HL-60 (cell line): ENCODE measurements at regions not wholly inside any gene's neighbourhood (a gene's known extent, or its start where the extent isn't known, plus 50 kb on each side); places are given as distances from the start of the nearest gene placed in this dataset.

ENCODE experiments used
- DNase-seq, 2 experiments: peaks; one replicate each; pipeline ENCODE4 v3.0.0-alpha.2; 2010 to 2020; ENCODE audit warnings: low read depth in 1 of 2, low spot score in 1 of 2
- H3K27ac ChIP-seq: fragments of 250-450 bp; sonication (Bioruptor Pico); replicated peaks from 2 replicates; pipeline ENCODE4 v1.5.1; 2020; ENCODE audit warnings: mild to moderate bottlenecking, moderate library complexity
- H3K27me3 ChIP-seq: fragments of 250-450 bp; sonication (Bioruptor Pico); 2 replicates; pipeline ENCODE4 v1.5.1; 2021; ENCODE audit warnings: mild to moderate bottlenecking, moderate library complexity; ENCODE audit not compliant: insufficient read depth, poor library complexity, severe bottlenecking
- H3K4me3 ChIP-seq: replicated peaks from 2 replicates; pipeline ENCODE4 v1.5.1; 2011; ENCODE audit warnings: mild to moderate bottlenecking, control low read depth, low read length; ENCODE audit not compliant: insufficient read depth
- GABPA ChIP-seq: IDR thresholded peaks from 2 replicates; pipeline ENCODE4 v1.6.1; 2012; ENCODE audit warnings: low read depth
- POLR2AphosphoS5 ChIP-seq: IDR thresholded peaks from 2 replicates; pipeline ENCODE4 v1.6.1; 2012; ENCODE audit warnings: low read depth
- SPI1 ChIP-seq: IDR thresholded peaks from 2 replicates; pipeline ENCODE4 v1.6.1; 2012; ENCODE audit warnings: low read depth, mild to moderate bottlenecking, borderline replicate concordance
- TF ChIP-seq, protein P1 (sequence below): IDR thresholded peaks from one replicate; pipeline ENCODE4 v1.5.1; 2011; ENCODE audit warnings: low read length, control low read depth, inconsistent platforms; ENCODE audit not compliant: insufficient read depth
- TF ChIP-seq, protein P2 (sequence below): IDR thresholded peaks from 2 replicates; pipeline ENCODE4 v1.6.1; 2012; ENCODE audit warnings: low read depth; ENCODE audit not compliant: insufficient replicate concordance

DNA sequence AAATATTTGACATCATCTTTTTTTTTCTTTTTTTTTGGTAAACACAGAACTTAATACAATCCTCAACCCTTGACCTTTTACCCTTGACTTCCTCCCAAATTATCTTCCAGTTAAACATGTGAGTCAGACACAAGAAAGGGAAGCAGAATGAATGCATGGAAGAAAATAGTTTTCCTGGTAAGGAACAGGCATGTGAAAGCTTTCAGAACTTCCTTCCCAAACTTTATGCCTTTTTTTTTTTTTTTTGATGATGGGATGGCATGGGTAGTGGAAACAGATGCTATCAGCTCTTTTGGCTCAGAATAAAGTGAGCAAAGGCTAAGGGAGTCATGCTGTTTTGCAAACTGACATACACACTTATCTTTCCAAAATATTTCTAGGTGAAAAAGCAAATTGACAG lies 1079.1 kb downstream of the TTLL7 start:
- Histone ChIP-seq H3K27me3 (no peaks in the 10 kb centered on the region), H3K27ac (no peak overlapping the region), H3K4me3 (no peak overlapping the region)
- no peak for DNase-seq
- TF ChIP-seq POLR2AphosphoS5: no peak
- no peak for TF ChIP-seq GABPA
- TF ChIP-seq SPI1: no peak
- TF ChIP-seq, protein P1, sequence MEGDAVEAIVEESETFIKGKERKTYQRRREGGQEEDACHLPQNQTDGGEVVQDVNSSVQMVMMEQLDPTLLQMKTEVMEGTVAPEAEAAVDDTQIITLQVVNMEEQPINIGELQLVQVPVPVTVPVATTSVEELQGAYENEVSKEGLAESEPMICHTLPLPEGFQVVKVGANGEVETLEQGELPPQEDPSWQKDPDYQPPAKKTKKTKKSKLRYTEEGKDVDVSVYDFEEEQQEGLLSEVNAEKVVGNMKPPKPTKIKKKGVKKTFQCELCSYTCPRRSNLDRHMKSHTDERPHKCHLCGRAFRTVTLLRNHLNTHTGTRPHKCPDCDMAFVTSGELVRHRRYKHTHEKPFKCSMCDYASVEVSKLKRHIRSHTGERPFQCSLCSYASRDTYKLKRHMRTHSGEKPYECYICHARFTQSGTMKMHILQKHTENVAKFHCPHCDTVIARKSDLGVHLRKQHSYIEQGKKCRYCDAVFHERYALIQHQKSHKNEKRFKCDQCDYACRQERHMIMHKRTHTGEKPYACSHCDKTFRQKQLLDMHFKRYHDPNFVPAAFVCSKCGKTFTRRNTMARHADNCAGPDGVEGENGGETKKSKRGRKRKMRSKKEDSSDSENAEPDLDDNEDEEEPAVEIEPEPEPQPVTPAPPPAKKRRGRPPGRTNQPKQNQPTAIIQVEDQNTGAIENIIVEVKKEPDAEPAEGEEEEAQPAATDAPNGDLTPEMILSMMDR: no peak
- TF ChIP-seq, protein P2, sequence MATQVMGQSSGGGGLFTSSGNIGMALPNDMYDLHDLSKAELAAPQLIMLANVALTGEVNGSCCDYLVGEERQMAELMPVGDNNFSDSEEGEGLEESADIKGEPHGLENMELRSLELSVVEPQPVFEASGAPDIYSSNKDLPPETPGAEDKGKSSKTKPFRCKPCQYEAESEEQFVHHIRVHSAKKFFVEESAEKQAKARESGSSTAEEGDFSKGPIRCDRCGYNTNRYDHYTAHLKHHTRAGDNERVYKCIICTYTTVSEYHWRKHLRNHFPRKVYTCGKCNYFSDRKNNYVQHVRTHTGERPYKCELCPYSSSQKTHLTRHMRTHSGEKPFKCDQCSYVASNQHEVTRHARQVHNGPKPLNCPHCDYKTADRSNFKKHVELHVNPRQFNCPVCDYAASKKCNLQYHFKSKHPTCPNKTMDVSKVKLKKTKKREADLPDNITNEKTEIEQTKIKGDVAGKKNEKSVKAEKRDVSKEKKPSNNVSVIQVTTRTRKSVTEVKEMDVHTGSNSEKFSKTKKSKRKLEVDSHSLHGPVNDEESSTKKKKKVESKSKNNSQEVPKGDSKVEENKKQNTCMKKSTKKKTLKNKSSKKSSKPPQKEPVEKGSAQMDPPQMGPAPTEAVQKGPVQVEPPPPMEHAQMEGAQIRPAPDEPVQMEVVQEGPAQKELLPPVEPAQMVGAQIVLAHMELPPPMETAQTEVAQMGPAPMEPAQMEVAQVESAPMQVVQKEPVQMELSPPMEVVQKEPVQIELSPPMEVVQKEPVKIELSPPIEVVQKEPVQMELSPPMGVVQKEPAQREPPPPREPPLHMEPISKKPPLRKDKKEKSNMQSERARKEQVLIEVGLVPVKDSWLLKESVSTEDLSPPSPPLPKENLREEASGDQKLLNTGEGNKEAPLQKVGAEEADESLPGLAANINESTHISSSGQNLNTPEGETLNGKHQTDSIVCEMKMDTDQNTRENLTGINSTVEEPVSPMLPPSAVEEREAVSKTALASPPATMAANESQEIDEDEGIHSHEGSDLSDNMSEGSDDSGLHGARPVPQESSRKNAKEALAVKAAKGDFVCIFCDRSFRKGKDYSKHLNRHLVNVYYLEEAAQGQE: no peak

DNA sequence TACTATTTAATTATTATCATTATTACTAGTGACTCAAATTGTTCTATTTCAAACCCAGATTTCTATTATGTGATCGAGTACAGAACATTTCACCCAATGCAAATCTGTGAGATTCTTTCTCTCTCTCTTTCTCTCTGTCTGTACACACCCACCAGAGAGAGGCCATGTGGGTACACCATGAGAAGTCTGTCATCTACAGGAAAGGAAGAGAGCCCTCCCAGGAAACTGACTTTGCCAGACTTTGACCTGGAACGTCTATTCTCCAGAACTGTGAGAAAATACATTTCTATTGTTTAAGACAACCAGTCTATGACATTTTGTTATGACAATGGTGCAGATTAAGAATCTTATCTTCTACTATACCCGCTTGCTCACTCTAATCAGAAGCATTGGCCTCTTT lies 1091.6 kb downstream of the TTLL7 start:
- Histone ChIP-seq H3K4me3 (no peak overlapping the region), H3K27me3 (no peaks in the 10 kb centered on the region), H3K27ac (no peak overlapping the region)
- TF ChIP-seq SPI1: no peak
- TF ChIP-seq, protein P2: no peak
- TF ChIP-seq, protein P1: no peak
- no peak for TF ChIP-seq POLR2AphosphoS5
- no peak for TF ChIP-seq GABPA
- no peak for DNase-seq

DNA sequence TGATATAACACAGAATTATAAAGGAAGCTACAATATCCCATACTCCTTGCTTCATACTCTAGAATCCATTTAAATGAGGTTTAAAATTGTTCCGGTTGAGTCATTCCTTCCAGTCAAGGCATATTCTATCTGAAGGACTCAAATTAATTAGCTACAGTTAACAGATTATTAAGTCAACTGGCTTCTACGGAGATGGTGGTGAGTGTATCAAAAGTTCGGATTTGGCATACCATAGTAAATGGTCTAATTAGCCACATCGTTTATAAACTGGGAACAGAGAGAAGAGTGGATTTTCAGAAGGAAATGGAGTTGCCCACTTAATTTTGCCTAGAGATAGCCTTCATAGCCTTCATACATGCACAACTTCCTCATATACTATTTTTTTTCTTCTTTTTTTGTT lies 1095.3 kb downstream of the TTLL7 start:
- Histone ChIP-seq H3K27ac (no peak overlapping the region), H3K4me3 (no peak overlapping the region), H3K27me3 (no peaks in the 10 kb centered on the region)
- no peak for DNase-seq
- TF ChIP-seq SPI1: no peak
- TF ChIP-seq GABPA: no peak
- TF ChIP-seq POLR2AphosphoS5: no peak
- TF ChIP-seq, protein P2: no peak
- TF ChIP-seq, protein P1: no peak
